Pancreas (tissue), 10 donors: ENCODE measurements at regions not wholly inside any gene's neighbourhood (a gene's known extent, or its start where the extent isn't known, plus 50 kb on each side); places are given as distances from the start of the nearest gene placed in this dataset.

Experiments
- ATAC-seq, 4 donors: fragments of 200-7000 bp; cut with Tn5 transposase; one replicate each; pipeline versions ENCODE4 v1.8.0 to v1.9.1; 2020; ENCODE audit warnings: mild to moderate bottlenecking in 4 of 4, moderate library complexity in 4 of 4
- DNase-seq, 6 donors: peaks; one replicate each; pipeline ENCODE4 v3.0.0-alpha.2; 2020
- FAIRE-seq: peaks from 2 replicates; lab custom pipeline; 2012; peaks lifted over from hg19 to GRCh38; lab: Jason Lieb, UNC
- H3K27ac ChIP-seq, 4 donors: fragments of 200-600 bp; sonication (generic); 1 replicate in 3 of 4; 2 replicates in 1 of 4; pipeline versions ENCODE4 v1.5.0 to v1.8.0; 2020
- H3K27me3 ChIP-seq, 4 donors: fragments of 200-600 bp; one replicate each; pipeline ENCODE4 v1.8.0; 2021
- H3K36me3 ChIP-seq, 3 donors: fragments of 200-600 bp; sonication (generic) in 1 of 3; one replicate each; pipeline versions ENCODE4 v1.5.0 to v1.8.0; 2020 to 2021
- H3K4me1 ChIP-seq, 3 donors: fragments of 200-600 bp; one replicate each; pipeline ENCODE4 v1.8.0; 2021
- H3K4me3 ChIP-seq, 4 donors: fragments of 200-600 bp; sonication (generic) in 2 of 4; one replicate each; pipeline versions ENCODE4 v1.5.0 to v1.8.0; 2020 to 2021
- H3K9me3 ChIP-seq, 4 donors: fragments of 200-600 bp; one replicate each; pipeline ENCODE4 v1.8.0; 2021
- CTCF ChIP-seq, 4 donors: fragments of 200-600 bp; sonication (generic) in 3 of 4; IDR thresholded peaks; one replicate each; pipeline versions ENCODE4 v1.5.0 to v1.8.0; 2021; ENCODE audit warnings: antibody characterized with exemption in 4 of 4
- WGBS, 2 donors: extraction: QIAGEN DNeasy Blood & Tissue Kit; methylation state at CpG; one replicate each; pipeline ENCODE4 v1.1.7; 2013; 5-methylcytosine and 5-hydroxymethylcytosine counted together
- intact Hi-C, 3 donors: fragments of 100-400 bp; cut with DNase I; formaldehyde crosslinking; loops; one replicate each; pipeline versions ENCODE4 v1.11.1 to v1.14.2; 2022
- donor health status: healthy with polysubstance abuse.
- donor health status: DM: no; HTN: no; CAD: no; lungs with moderate emphysema.
- donor health status: DM: no; HTN: no; CAD: no.
- donor health status: control.
- donor health status: control.
- donor health status: Bipolar disorder and iron deficiency.
- donor health status: DM: yes; HTN: yes; CAD: no.
- donor health status: DM: no; HTN: no; CAD: no.
- donor health status: DM: no; HTN: no; CAD: no.
- donor health status: DM: yes; HTN: yes; CAD: no.

GRCh38 chr3:164467007-164467406 is 611.3 kb downstream of the SI start:
- H3K4me1 ChIP-seq, result no peaks in the 10 kb centered on the region
- 28 to 54% methylated on average over 1 of the region's 1 CpG for WGBS, 2 donors
- H3K27ac ChIP-seq, result no peak overlapping the region
- DNase-seq (no peak), ATAC-seq (no peak), FAIRE-seq (no peak)
- intact Hi-C loops, result no loop called here
- no peaks in the 10 kb centered on the region for H3K9me3 ChIP-seq
- H3K4me3 ChIP-seq, result no peak overlapping the region
- H3K36me3 ChIP-seq, result no peaks in the 10 kb centered on the region
- no peak for TF ChIP-seq CTCF (IDR thresholded peaks at IDR 0.05)
- no peaks in the 10 kb centered on the region for H3K27me3 ChIP-seq

DNA sequence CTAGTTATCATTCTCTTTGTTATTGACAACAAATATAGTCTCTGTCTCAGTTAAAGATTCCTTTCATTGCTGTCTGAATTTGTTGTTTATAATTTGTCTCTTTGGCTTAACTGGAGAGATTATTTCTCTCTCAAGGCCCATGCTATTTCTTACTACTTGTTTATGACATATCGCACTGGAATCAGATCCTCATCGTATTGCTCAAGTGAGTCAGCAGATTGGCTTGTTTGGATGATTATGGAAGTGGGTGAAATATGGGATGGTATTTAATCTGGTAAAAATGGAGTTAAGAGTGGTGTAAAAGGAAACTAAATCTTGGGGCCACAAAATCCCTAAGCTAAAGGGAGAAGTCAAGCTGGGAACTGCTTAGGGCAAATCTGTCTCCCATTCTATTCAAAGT is 613.1 kb downstream of the SI start:
- FAIRE-seq, result no peak
- no peaks in the 10 kb centered on the region for H3K9me3 ChIP-seq
- intact Hi-C loops, result no loop called here
- no peaks in the 10 kb centered on the region for H3K36me3 ChIP-seq
- no peaks in the 10 kb centered on the region for H3K27me3 ChIP-seq
- 84 to 90% methylated on average over 2 of the region's 2 CpGs for WGBS, 2 donors
- H3K4me3 ChIP-seq, result no peak overlapping the region
- DNase-seq, result no peak
- no peak overlapping the region for H3K27ac ChIP-seq
- ATAC-seq, result no peak
- TF ChIP-seq CTCF (IDR thresholded peaks at IDR 0.05), result no peak
- H3K4me1 ChIP-seq, result no peaks in the 10 kb centered on the region

- WGBS, 2 donors, result 67 to 78% methylated on average over 3 of the region's 3 CpGs
- H3K27ac ChIP-seq, result no peak overlapping the region
- no peak overlapping the region for H3K4me3 ChIP-seq
- FAIRE-seq (no peak), DNase-seq (no peak), ATAC-seq (no peak)
- no peak for TF ChIP-seq CTCF (IDR thresholded peaks at IDR 0.05)
- H3K27me3 ChIP-seq, result no peaks in the 10 kb centered on the region
- no peaks in the 10 kb centered on the region for H3K4me1 ChIP-seq
- H3K36me3 ChIP-seq, result no peaks in the 10 kb centered on the region
- intact Hi-C loops, result no loop called here
- no peaks in the 10 kb centered on the region for H3K9me3 ChIP-seq
Observed at GRCh38 chr3:164460851-164461250, 617.4 kb downstream of the SI start.

DNA sequence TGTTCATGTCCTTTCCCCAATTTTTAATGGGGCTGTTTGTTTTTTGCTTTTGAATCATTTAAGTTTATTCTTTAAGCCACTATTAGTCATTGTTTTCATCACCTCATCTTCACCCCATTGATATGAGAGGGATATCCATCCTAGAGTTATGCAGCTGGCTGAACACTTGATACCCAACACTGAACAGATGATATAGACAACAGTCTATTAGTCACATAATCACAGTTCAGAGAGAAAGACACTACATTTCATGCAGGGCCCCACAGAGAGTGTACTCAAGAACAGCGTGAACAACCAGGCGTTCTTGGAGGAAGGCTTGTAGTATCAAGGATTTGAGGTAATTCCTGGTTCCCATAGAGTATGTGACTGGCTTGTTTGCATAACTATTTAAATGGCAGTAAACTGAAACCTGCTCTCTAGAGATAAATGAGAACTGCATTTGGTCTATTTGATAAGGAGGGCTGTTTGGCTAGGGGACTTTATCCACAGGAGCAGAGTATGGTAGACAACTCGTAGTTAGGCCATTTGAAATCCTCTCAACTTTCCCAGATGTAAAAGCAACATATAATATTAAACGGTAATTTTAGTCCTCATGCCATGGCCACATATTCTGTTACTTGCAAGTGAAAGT is 618.7 kb downstream of the SI start:
- ATAC-seq, result peak in 1 of 4 donors; percentile 15
- no peak overlapping the region for H3K4me3 ChIP-seq
- TF ChIP-seq CTCF (IDR thresholded peaks at IDR 0.05), result no peak

GRCh38 chr3:164458986-164459385 is 619.3 kb downstream of the SI start:
- no peak for FAIRE-seq
- no peak for DNase-seq

More for the DNA sequence above, 618.7 kb downstream of the SI start:
- no peaks in the 10 kb centered on the region for H3K27me3 ChIP-seq
- H3K9me3 ChIP-seq, result no peaks in the 10 kb centered on the region
- FAIRE-seq (no peak), DNase-seq (no peak)
- no peaks in the 10 kb centered on the region for H3K4me1 ChIP-seq
- intact Hi-C loops, result no loop called here
- H3K36me3 ChIP-seq, result no peaks in the 10 kb centered on the region
- 43 to 50% methylated on average over 4 of the region's 4 CpGs for WGBS, 2 donors
- H3K27ac ChIP-seq, result no peak overlapping the region

More at GRCh38 chr3:164458986-164459385, 619.3 kb downstream of the SI start:
- 94 to 95% methylated on average over 4 of the region's 4 CpGs for WGBS, 2 donors
- Histone ChIP-seq H3K4me3 (no peak overlapping the region), H3K27ac (no peak overlapping the region), H3K27me3 (no peaks in the 10 kb centered on the region), H3K9me3 (no peaks in the 10 kb centered on the region), H3K36me3 (no peaks in the 10 kb centered on the region), H3K4me1 (no peaks in the 10 kb centered on the region)
- intact Hi-C loops, result no loop called here
- no peak for TF ChIP-seq CTCF (IDR thresholded peaks at IDR 0.05)
- no peak for ATAC-seq
